Tibial nerve (tissue), 4 donors: ENCODE measurements at regions not wholly inside any gene's neighbourhood (a gene's known extent, or its start where the extent isn't known, plus 50 kb on each side); places are given as distances from the start of the nearest gene placed in this dataset.

Source experiments
- DNase-seq, 2 donors: peaks; one replicate each; pipeline ENCODE4 v3.0.0-alpha.2; 2019; ENCODE audit warnings: low spot score in 2 of 2
- H3K27ac ChIP-seq, 4 donors: fragments of 200-600 bp; sonication (generic) in 3 of 4; one replicate each; pipeline ENCODE4 v1.5.1; 2017 to 2019; ENCODE audit warnings: mild to moderate bottlenecking in 1 of 4
- H3K27me3 ChIP-seq, 2 donors: fragments of 200-600 bp; sonication (generic) in 1 of 2; one replicate each; pipeline versions ENCODE4 v1.5.1 to v1.6.0; 2017 to 2019
- H3K36me3 ChIP-seq, 3 donors: fragments of 200-600 bp; sonication (generic); one replicate each; pipeline ENCODE4 v1.5.1; 2018 to 2019
- H3K4me1 ChIP-seq, 4 donors: fragments of 200-600 bp; sonication (generic) in 3 of 4; one replicate each; pipeline ENCODE4 v1.5.1; 2017 to 2019
- H3K4me3 ChIP-seq, 4 donors: fragments of 200-600 bp; sonication (generic) in 3 of 4; one replicate each; pipeline ENCODE4 v1.5.1; 2017 to 2019; ENCODE audit warnings: mild to moderate bottlenecking in 1 of 4, moderate library complexity in 1 of 4
- H3K9me3 ChIP-seq, 4 donors: fragments of 200-600 bp; sonication (generic) in 3 of 4; one replicate each; pipeline ENCODE4 v1.5.1; 2017 to 2019
- CTCF ChIP-seq, 5 experiments: fragments of 200-600 bp in 3 of 5; fragments of 450-650 bp in 2 of 5; sonication (generic) in 3 of 5; IDR thresholded peaks; one replicate each; pipeline ENCODE4 v1.5.1; 2016 to 2019; ENCODE audit warnings: antibody characterized with exemption in 5 of 5, mild to moderate bottlenecking in 3 of 5, moderate library complexity in 2 of 5
- EP300 ChIP-seq, 2 donors: sonication (generic); formaldehyde crosslinking; IDR thresholded peaks; one replicate each; pipeline ENCODE4 v1.6.1; 2017; ENCODE audit warnings: antibody characterized with exemption in 2 of 2, mild to moderate bottlenecking in 1 of 2
- POLR2A ChIP-seq, 2 donors: fragments of 450-650 bp; IDR thresholded peaks; one replicate each; pipeline ENCODE4 v1.6.1; 2017; ENCODE audit warnings: antibody characterized with exemption in 2 of 2, mild to moderate bottlenecking in 2 of 2, moderate library complexity in 2 of 2
- WGBS, 2 donors: methylation state at CpG; one replicate each; pipeline ENCODE4 v1.1.5; 2018; 5-methylcytosine and 5-hydroxymethylcytosine counted together

GRCh38 chr14:44620121-44621019, 113.3 kb upstream of the FSCB start:
- H3K27me3 ChIP-seq, result no peaks in the 10 kb centered on the region
- TF ChIP-seq EP300 (IDR thresholded peaks at IDR 0.05), result no peak
- no peak for TF ChIP-seq CTCF (IDR thresholded peaks at IDR 0.05)
- TF ChIP-seq POLR2A (IDR thresholded peaks at IDR 0.05), result no peak
- H3K9me3 ChIP-seq, result no peaks in the 10 kb centered on the region
- H3K27ac ChIP-seq, result no peak overlapping the region
- no peaks in the 10 kb centered on the region for H3K36me3 ChIP-seq
- WGBS, 2 donors, result 67 to 73% methylated on average over 2 of the region's 2 CpGs
- DNase-seq, result no peak
- H3K4me1 ChIP-seq, result peaks cover 0 to 4% (median 0%) of the 10 kb centered on the region in 4 donors
- no peak overlapping the region for H3K4me3 ChIP-seq

- H3K4me1 ChIP-seq, result peaks cover 0 to 4% (median 0%) of the 10 kb centered on the region in 4 donors
- no peak for DNase-seq
- WGBS, 2 donors, result 79 to 84% methylated on average over 2 of the region's 2 CpGs
- TF ChIP-seq CTCF (IDR thresholded peaks at IDR 0.05) (no peak), POLR2A (IDR thresholded peaks at IDR 0.05) (no peak)
- no peaks in the 10 kb centered on the region for H3K9me3 ChIP-seq
- H3K36me3 ChIP-seq, result no peaks in the 10 kb centered on the region
- no peak overlapping the region for H3K4me3 ChIP-seq
- no peak overlapping the region for H3K27ac ChIP-seq
- no peaks in the 10 kb centered on the region for H3K27me3 ChIP-seq
Measured at GRCh38 chr14:44616204-44616603, 109.1 kb upstream of the FSCB start.

DNA sequence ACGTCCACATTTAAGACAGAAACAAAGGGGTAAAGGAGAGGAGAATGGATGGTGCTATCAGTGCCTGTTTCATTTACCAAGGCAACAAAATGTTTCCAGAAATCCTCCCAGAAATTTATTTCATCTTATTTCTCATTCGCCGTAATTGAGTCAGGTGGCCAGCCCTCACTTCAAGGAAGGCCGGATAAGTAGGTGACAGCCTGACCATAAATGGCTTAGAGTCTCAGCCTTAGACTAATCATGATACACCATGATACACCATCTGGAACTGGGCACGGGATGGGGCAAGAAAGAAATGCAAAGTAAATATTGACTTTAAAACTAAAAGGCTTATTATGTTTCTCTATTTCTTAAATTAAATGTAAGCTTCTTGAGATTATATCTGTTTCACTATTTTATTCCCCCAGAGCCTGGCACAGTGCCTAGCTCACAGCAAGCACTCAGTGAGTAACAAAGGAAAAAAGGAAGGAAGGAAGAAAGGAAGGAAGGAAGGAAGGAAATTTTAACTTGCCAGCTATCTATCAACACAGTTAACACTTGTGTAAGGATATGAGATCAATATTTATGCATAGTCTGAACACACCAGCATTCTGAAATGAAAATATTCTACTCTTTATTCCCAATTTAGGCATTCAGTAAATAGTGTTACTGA, 106.1 kb upstream of the FSCB start:
- H3K27me3 ChIP-seq, result no peaks in the 10 kb centered on the region
- TF ChIP-seq POLR2A (IDR thresholded peaks at IDR 0.05), result no peak
- no peak for TF ChIP-seq EP300 (IDR thresholded peaks at IDR 0.05)
- TF ChIP-seq CTCF (IDR thresholded peaks at IDR 0.05), result no peak
- WGBS, 2 donors, result 86 to 89% methylated on average over 5 of the region's 5 CpGs

GRCh38 chr14:44612002-44612401, 104.9 kb upstream of the FSCB start:
- Histone ChIP-seq H3K9me3 (no peaks in the 10 kb centered on the region), H3K4me1 (no peaks in the 10 kb centered on the region), H3K27me3 (no peaks in the 10 kb centered on the region), H3K36me3 (no peaks in the 10 kb centered on the region), H3K27ac (no peak overlapping the region), H3K4me3 (no peak overlapping the region)
- DNase-seq, result no peak
- WGBS, 2 donors, result 76 to 79% methylated on average over 4 of the region's 4 CpGs
- no peak for TF ChIP-seq EP300 (IDR thresholded peaks at IDR 0.05)
- no peak for TF ChIP-seq POLR2A (IDR thresholded peaks at IDR 0.05)
- TF ChIP-seq CTCF (IDR thresholded peaks at IDR 0.05), result no peak

More for the DNA sequence above, 106.1 kb upstream of the FSCB start:
- no peaks in the 10 kb centered on the region for H3K36me3 ChIP-seq
- no peak overlapping the region for H3K27ac ChIP-seq
- no peak overlapping the region for H3K4me3 ChIP-seq
- no peaks in the 10 kb centered on the region for H3K9me3 ChIP-seq
- no peak for DNase-seq
- H3K4me1 ChIP-seq, result no peaks in the 10 kb centered on the region

GRCh38 chr14:44609876-44610510, 102.9 kb upstream of the FSCB start:
- WGBS, 2 donors, result 30 to 43% methylated on average over 5 of the region's 5 CpGs
- TF ChIP-seq CTCF (IDR thresholded peaks at IDR 0.05), result no peak
- no peak for TF ChIP-seq POLR2A (IDR thresholded peaks at IDR 0.05)
- TF ChIP-seq EP300 (IDR thresholded peaks at IDR 0.05), result no peak
- Histone ChIP-seq H3K27me3 (no peaks in the 10 kb centered on the region), H3K4me1 (no peaks in the 10 kb centered on the region), H3K27ac (no peak overlapping the region), H3K4me3 (no peak overlapping the region), H3K9me3 (no peaks in the 10 kb centered on the region), H3K36me3 (no peaks in the 10 kb centered on the region)
- DNase-seq, result no peak
